GM23248 (cell line): ENCODE measurements at regions not wholly inside any gene's neighbourhood (a gene's known extent, or its start where the extent isn't known, plus 50 kb on each side); places are given as distances from the start of the nearest gene placed in this dataset.

ENCODE experiments used
- DNase-seq: peaks from one replicate; pipeline ENCODE4 v3.0.0-alpha.2; 2015
- H2AFZ ChIP-seq: fragments of 200-600 bp; sonication (generic); 2 replicates; pipeline ENCODE4 v1.6.1; 2016; ENCODE audit warnings: antibody characterized with exemption
- H3F3A ChIP-seq: fragments of 200-600 bp; sonication (generic); 2 replicates; pipeline ENCODE4 v1.6.1; 2016; ENCODE audit warnings: mild to moderate bottlenecking, antibody characterized with exemption, mixed run types; ENCODE audit not compliant: insufficient read depth
- H3K27ac ChIP-seq: fragments of 200-600 bp; sonication (generic); 2 replicates; pipeline ENCODE4 v1.5.1; 2016; ENCODE audit warnings: mild to moderate bottlenecking
- H3K27me3 ChIP-seq: fragments of 200-600 bp; sonication (generic); replicated peaks from 2 replicates; pipeline ENCODE4 v1.6.1; 2016; ENCODE audit warnings: mild to moderate bottlenecking; ENCODE audit not compliant: insufficient read depth
- H3K36me3 ChIP-seq: fragments of 200-600 bp; sonication (generic); 2 replicates; pipeline ENCODE4 v1.6.1; 2016; ENCODE audit warnings: low read depth, mild to moderate bottlenecking
- H3K4me1 ChIP-seq: fragments of 200-600 bp; sonication (generic); 2 replicates; pipeline ENCODE4 v1.6.1; 2016; ENCODE audit warnings: mild to moderate bottlenecking; ENCODE audit not compliant: insufficient read depth
- H3K4me2 ChIP-seq: fragments of 200-600 bp; sonication (generic); one replicate; pipeline ENCODE4 v1.6.1; 2016; ENCODE audit warnings: mild to moderate bottlenecking; ENCODE audit not compliant: unreplicated experiment
- H3K4me3 ChIP-seq: fragments of 200-600 bp; sonication (generic); 2 replicates; pipeline ENCODE4 v1.5.1; 2016; ENCODE audit warnings: mild to moderate bottlenecking
- H3K79me2 ChIP-seq: fragments of 200-600 bp; sonication (generic); 2 replicates; pipeline ENCODE4 v1.6.1; 2016; ENCODE audit warnings: mild to moderate bottlenecking; ENCODE audit not compliant: insufficient read depth
- H3K9ac ChIP-seq: fragments of 200-600 bp; sonication (generic); 2 replicates; pipeline ENCODE4 v1.6.1; 2016; ENCODE audit warnings: mild to moderate bottlenecking
- H3K9me2 ChIP-seq: fragments of 200-600 bp; sonication (generic); 2 replicates; pipeline ENCODE4 v1.6.1; 2016; ENCODE audit warnings: mixed run types, mild to moderate bottlenecking, moderate library complexity; ENCODE audit not compliant: insufficient read depth
- H3K9me3 ChIP-seq: fragments of 200-600 bp; sonication (generic); one replicate; pipeline ENCODE4 v1.6.1; 2017; ENCODE audit warnings: low read depth
- H4K20me1 ChIP-seq: fragments of 200-600 bp; sonication (generic); 2 replicates; pipeline ENCODE4 v1.6.0; 2016; ENCODE audit not compliant: insufficient read depth
- EZH2 ChIP-seq: fragments of 200-600 bp; sonication (generic); IDR thresholded peaks from 2 replicates; pipeline ENCODE4 v1.6.1; 2018; ENCODE audit warnings: antibody characterized with exemption, mild to moderate bottlenecking; ENCODE audit not compliant: insufficient read depth, poor library complexity, severe bottlenecking
- EZH2phosphoT487 ChIP-seq: fragments of 200-600 bp; sonication (generic); IDR thresholded peaks from 2 replicates; pipeline ENCODE4 v1.6.1; 2018; ENCODE audit warnings: antibody characterized with exemption, moderate library complexity, mild to moderate bottlenecking, low read depth; ENCODE audit not compliant: insufficient read depth
- WGBS, 2 experiments: methylation state at CpG; one replicate each; pipeline ENCODE4 v1.1.6; 2015 to 2017; ENCODE audit warnings: low lambda C conversion rate in 2 of 2, low coverage in 1 of 2; ENCODE audit errors: missing lambda C conversion rate in 2 of 2; 5-methylcytosine and 5-hydroxymethylcytosine counted together
- in situ Hi-C: fragments of 300-500 bp; cut with MboI; formaldehyde crosslinking; loops from 2 replicates; pipeline ENCODE4 v1.15.0; 2020

- no peaks in the 10 kb centered on the region for H3K9me2 ChIP-seq
- peaks cover 6% of the 10 kb centered on the region; the same call in 1 of the 2 replicates for H3K4me1 ChIP-seq
- no peak overlapping the region for H3K4me3 ChIP-seq
- no peak overlapping the region for H2AFZ ChIP-seq
- in situ Hi-C loops = no loop called here
- 27 to 43% methylated on average over 1 of the region's 1 CpG for WGBS, 2 experiments
- no peak for TF ChIP-seq EZH2
- no peak for TF ChIP-seq EZH2phosphoT487
- H3K27me3 ChIP-seq = no peaks in the 10 kb centered on the region
- H4K20me1 ChIP-seq = no peaks in the 10 kb centered on the region
- no peaks in the 10 kb centered on the region for H3K79me2 ChIP-seq
- H3K36me3 ChIP-seq = no peaks in the 10 kb centered on the region
- no peaks in the 10 kb centered on the region for H3K9me3 ChIP-seq
- H3K4me2 ChIP-seq = no peak overlapping the region
- H3F3A ChIP-seq = no peaks in the 10 kb centered on the region
- no peak overlapping the region for H3K27ac ChIP-seq
- H3K9ac ChIP-seq = no peak overlapping the region
- no peak for DNase-seq
These were observed 552.4 kb upstream of the ZNF608 start for GRCh38 chr5:125298746-125299379.

DNA sequence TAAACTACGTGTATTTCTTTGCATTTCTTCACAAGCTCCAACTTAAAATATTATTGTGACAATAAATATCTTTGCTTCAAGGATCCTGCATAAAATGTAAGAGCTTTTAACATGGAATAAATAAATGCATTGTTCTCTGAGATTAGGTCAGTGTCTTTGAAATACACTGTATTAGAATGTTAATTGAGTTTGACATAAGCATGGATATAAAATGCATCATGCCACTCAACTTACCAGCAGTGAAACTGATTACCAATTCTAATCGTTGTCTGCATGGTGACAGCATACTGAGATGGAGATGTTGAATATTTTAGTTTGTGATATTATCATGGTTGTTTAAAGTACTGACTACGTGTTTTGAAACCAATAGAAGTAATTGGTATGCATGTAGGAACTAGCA, 555.3 kb upstream of the ZNF608 start:
- Histone ChIP-seq H3K9me2 (no peaks in the 10 kb centered on the region), H3K79me2 (no peaks in the 10 kb centered on the region), H3K36me3 (no peaks in the 10 kb centered on the region), H3K27me3 (no peaks in the 10 kb centered on the region), H3K27ac (no peak overlapping the region), H3K9ac (no peak overlapping the region), H3K4me3 (no peak overlapping the region), H3K4me1 (no peaks in the 10 kb centered on the region), H4K20me1 (no peaks in the 10 kb centered on the region), H3K9me3 (no peaks in the 10 kb centered on the region), H2AFZ (no peak overlapping the region), H3K4me2 (no peak overlapping the region), H3F3A (no peaks in the 10 kb centered on the region)
- WGBS, 2 experiments = 74 to 78% methylated on average over 3 of the region's 3 CpGs
- in situ Hi-C loops = no loop called here
- no peak for TF ChIP-seq EZH2phosphoT487
- no peak for DNase-seq

GRCh38 chr5:125302577-125302976, 556.1 kb upstream of the ZNF608 start:
- Histone ChIP-seq H3K27me3 (no peaks in the 10 kb centered on the region), H3K27ac (no peak overlapping the region), H2AFZ (no peak overlapping the region), H3K4me1 (no peaks in the 10 kb centered on the region), H3K9me2 (no peaks in the 10 kb centered on the region), H3K4me3 (no peak overlapping the region), H3F3A (no peaks in the 10 kb centered on the region), H3K9ac (no peak overlapping the region), H3K79me2 (no peaks in the 10 kb centered on the region), H3K9me3 (no peaks in the 10 kb centered on the region), H4K20me1 (no peaks in the 10 kb centered on the region), H3K4me2 (no peak overlapping the region), H3K36me3 (no peaks in the 10 kb centered on the region)
- TF ChIP-seq EZH2phosphoT487 (no peak), EZH2 (no peak)
- DNase-seq = no peak
- in situ Hi-C loops = no loop called here
- WGBS, 2 experiments = 93 to 98% methylated on average over 4 of the region's 4 CpGs

- in situ Hi-C loops = no loop called here
- H3K27me3 ChIP-seq = no peaks in the 10 kb centered on the region
- H3K4me2 ChIP-seq = no peak overlapping the region
- H3K9me3 ChIP-seq = no peaks in the 10 kb centered on the region
- H2AFZ ChIP-seq = no peak overlapping the region
- no peak for TF ChIP-seq EZH2
- no peak for TF ChIP-seq EZH2phosphoT487
- no peak overlapping the region for H3K9ac ChIP-seq
- no peaks in the 10 kb centered on the region for H3K36me3 ChIP-seq
- H3K79me2 ChIP-seq = no peaks in the 10 kb centered on the region
- peaks cover 14% of the 10 kb centered on the region for H3F3A ChIP-seq
- WGBS, 2 experiments = 82 to 87% methylated on average over 3 of the region's 3 CpGs
- H4K20me1 ChIP-seq = no peaks in the 10 kb centered on the region
- no peak for DNase-seq
- H3K4me1 ChIP-seq = peaks cover 10% of the 10 kb centered on the region
- no peak overlapping the region for H3K4me3 ChIP-seq
- no peaks in the 10 kb centered on the region for H3K9me2 ChIP-seq
- no peak overlapping the region for H3K27ac ChIP-seq
These were observed 560.3 kb upstream of the ZNF608 start for GRCh38 chr5:125306741-125307140.

DNA sequence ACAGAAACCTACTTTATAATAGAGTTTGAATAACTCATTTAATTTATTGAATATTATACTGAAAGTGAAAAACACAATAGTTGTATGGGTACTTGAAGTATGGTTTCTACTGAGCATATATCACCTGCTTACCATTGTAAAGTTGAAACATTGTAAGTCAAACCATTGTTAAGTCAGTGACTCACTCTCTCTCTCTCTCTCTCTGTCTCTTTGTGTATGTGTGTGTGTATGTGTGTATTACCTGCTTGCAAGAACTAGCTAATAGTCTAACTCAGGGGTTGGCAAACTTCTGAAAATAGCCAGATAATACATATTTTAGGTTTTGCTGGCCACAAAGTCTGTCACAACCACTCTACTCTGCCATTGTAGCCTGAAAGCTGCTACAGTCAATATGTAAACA, 564.3 kb upstream of the ZNF608 start:
- peak; percentile 14 for DNase-seq
- Histone ChIP-seq H3K4me2 (no peak overlapping the region), H3F3A (peaks cover 14% of the 10 kb centered on the region), H3K79me2 (no peaks in the 10 kb centered on the region), H3K27ac (no peak overlapping the region), H3K9ac (no peak overlapping the region), H3K9me3 (no peaks in the 10 kb centered on the region), H3K9me2 (no peaks in the 10 kb centered on the region), H3K4me1 (peaks cover 17% of the 10 kb centered on the region), H4K20me1 (no peaks in the 10 kb centered on the region), H3K36me3 (no peaks in the 10 kb centered on the region), H3K4me3 (no peak overlapping the region), H3K27me3 (no peaks in the 10 kb centered on the region), H2AFZ (no peak overlapping the region)
- no peak for TF ChIP-seq EZH2
- in situ Hi-C loops = no loop called here
